GM04504 (cell line): ENCODE measurements at regions not wholly inside any gene's neighbourhood (a gene's known extent, or its start where the extent isn't known, plus 50 kb on each side); places are given as distances from the start of the nearest gene placed in this dataset.

Source experiments
- DNase-seq: peaks from one replicate; pipeline ENCODE4 v3.0.0-alpha.2; 2012; ENCODE audit warnings: low read depth

GRCh38 chr18:55880617-55881016 lies 292.6 kb upstream of the TCF4 start:
- DNase-seq: no peak

- no peak for DNase-seq
Observed at GRCh38 chr18:55879331-55879730, 291.3 kb upstream of the TCF4 start.

DNA sequence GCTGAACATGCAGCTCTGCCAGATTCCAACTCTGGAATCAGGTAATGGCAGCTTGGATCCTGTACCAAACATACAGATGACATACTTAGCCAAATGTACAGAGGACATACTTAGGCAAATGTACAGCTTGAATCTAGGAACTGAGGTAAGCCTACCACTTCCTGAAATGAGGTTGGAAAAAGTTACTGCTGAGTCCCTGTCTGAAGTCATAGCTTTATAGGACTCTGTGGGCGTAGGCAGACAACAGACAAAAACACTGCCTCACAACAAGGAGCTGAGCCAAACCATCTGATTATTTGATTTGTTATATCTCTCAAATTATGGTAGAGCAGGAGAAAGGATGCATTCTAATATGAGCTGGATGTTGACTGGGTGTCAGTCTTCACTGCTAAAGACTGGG lies 290.2 kb upstream of the TCF4 start:
- DNase-seq: no peak

- DNase-seq: no peak
Observed at GRCh38 chr18:55877321-55877720, 289.3 kb upstream of the TCF4 start.

- no peak for DNase-seq
Observed at GRCh38 chr18:55876254-55876653, 288.3 kb upstream of the TCF4 start.

DNA sequence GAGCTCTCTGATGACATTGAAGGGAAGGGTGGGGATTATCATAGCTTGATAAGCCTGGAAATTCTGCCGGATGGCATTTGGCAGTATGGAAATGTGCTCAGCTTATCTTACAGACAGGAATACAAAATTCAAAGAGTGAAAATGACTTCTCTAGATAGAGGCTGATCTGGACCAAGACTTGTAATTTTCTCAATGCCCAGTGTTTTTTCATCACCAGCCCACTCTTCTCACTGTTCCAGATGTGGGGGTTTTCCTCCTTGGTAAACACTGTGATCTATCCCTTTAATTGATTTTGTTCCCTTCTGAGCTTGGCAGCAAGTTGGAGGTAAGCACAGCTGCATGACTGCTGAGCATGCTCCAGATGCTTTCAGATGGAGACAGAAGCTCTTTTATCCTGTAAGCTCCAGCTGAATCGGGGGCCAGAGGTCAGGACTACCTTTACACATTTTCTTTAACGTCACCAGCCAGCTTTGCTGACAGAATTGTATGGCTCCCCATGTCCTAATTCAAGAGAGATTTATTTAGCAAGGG lies 287.4 kb upstream of the TCF4 start:
- no peak for DNase-seq

DNA sequence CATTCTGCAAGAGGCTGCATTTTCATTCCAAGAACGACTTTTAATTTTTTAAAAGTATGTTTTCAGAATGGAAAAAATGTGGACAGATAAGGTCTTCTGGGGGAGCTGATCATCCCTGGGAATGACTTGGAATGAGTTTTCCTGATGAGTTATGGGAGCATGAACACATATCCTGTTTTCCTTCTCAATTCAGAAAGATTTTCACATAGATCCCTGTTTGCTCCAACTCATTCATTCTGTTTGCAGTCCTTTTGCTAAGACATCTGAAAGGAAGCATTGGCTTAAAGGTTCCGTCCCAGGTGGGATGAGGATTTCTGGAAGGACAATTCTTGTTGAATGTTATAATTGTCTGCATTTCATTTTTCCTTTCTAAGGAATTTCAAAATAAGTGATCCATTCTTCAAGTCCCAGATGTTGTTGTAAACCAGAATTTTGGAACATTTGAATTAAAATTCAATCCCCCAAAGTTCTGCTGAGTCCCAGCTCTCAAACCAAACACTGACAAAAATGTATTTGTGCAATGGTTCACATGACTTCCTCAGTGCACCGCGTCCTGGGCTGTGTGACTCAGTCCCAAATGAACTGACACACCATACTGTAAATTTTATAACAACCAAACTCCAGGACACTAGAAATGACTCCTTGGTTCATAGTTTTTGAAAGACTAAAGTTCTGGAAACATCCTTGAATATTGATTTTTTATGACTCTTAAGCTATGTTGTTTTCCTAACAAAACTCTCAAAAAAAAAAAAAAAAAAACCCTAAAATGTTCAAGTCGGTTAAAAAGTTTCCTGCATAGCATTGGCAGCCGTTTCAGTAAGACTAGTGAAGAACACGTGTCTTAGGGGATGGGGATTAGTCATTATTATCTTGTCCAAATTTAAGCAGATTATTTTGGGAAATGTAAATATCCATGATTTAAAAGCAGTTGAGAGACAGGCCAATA lies 281.8 kb upstream of the TCF4 start:
- DNase-seq: peak; percentile 54

GRCh38 chr18:55868909-55869308 lies 280.9 kb upstream of the TCF4 start:
- DNase-seq: no peak

DNA sequence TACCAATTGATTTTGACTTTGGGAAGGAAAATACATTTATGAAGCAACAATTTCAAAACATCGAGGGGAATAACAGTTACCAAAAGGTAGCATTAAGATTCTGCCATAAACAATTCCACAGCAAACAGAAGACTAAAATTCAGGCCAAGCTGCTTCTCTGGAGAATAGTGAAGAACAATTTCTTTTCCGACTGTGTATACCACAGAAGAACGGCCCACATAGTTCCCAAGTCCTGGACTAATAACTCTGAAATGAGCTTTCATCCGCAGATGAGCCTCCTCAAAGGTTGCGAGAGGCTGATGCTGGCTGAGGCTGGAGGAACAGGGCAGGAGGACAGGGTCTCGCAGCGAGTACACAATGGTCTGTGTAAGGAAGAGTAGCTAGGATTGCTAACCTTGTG lies 278.9 kb upstream of the TCF4 start:
- no peak for DNase-seq

GRCh38 chr18:55866006-55866405 lies 278.0 kb upstream of the TCF4 start:
- DNase-seq: no peak

- no peak for DNase-seq
Observed at GRCh38 chr18:55864281-55864680, 276.3 kb upstream of the TCF4 start.

- peak; percentile 90 for DNase-seq
Observed at GRCh38 chr18:55863876-55864275, 275.9 kb upstream of the TCF4 start.

GRCh38 chr18:55863391-55863706 lies 275.4 kb upstream of the TCF4 start:
- no peak for DNase-seq

GRCh38 chr18:55862693-55863390 lies 274.9 kb upstream of the TCF4 start:
- no peak for DNase-seq

DNA sequence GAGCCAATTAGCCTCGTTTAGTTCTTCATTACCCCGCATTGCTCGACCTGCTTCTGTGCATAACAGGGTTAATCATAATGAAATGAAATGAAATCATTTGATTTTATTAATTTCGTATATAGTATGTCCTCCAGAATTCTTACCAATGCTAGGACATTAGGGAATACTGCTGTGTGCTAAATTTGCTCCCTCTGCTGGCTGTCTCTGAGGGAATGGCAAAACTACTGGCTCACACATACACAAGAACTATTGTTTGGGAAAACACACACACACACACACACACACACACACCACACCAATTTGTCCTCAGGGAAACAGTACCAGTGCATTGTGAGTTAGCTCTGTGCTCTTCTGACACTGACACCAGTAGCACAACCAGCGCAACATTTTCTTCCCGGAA lies 273.3 kb upstream of the TCF4 start:
- DNase-seq: no peak

GRCh38 chr18:55858661-55859515 lies 270.9 kb upstream of the TCF4 start:
- no peak for DNase-seq

GRCh38 chr18:55857956-55858355 lies 270.0 kb upstream of the TCF4 start:
- DNase-seq: no peak

DNA sequence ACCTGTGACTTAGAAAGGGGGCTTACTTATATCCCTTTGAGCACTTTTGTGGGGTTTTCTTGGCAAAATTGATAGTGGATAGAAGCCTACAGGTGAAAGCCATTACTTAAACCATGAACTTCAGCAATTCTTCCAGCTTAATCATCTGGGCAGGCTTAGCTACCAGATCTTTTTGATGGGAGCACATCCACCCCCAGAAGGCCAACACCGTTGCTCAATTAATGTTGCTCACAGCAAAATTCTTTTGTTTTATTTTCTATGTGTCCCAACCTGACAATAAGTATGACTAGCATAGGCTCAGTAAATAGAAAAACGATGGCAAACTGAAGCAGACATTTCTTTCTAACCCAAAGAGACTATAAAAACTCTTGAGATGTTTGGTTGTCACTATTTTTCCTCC lies 269.4 kb upstream of the TCF4 start:
- DNase-seq: no peak

DNA sequence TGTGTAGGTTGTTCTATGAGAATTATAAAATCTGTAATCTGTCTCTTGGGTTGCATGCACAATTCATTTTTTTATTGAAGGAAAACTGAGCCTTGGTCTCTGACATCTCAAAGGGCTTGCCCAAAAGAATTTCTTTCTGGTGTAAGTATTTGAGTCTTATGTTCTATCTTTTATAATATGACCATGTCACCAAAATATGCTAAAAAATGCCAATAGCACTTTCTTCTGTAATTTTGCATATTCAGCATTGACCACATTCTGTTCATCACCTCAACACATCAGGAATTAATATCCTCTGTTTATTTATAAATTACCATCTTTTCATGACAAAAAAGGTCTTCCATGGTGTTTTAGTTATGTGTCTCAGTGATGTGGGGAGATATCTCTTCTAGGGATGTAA lies 268.7 kb upstream of the TCF4 start:
- DNase-seq: no peak

DNA sequence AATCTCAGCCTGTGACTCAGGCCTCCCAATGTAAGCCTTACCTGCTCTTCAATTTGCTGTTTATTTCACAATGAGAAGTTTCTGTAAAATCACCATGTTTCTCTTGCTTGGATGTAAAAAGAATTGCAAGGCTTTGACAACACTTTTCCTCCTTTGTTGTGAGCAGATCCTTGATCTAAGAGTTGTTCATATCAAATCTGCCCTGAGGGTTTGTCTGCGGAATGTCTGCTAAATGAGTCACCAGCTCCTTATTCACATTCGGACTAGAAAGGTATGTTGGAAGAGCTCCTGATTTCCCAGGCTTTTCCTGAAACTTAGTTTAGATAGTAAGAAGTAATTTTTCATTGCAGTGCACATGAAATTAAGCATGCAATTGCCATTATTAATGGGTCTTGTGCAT lies 268.2 kb upstream of the TCF4 start:
- DNase-seq: peak; percentile 68

DNA sequence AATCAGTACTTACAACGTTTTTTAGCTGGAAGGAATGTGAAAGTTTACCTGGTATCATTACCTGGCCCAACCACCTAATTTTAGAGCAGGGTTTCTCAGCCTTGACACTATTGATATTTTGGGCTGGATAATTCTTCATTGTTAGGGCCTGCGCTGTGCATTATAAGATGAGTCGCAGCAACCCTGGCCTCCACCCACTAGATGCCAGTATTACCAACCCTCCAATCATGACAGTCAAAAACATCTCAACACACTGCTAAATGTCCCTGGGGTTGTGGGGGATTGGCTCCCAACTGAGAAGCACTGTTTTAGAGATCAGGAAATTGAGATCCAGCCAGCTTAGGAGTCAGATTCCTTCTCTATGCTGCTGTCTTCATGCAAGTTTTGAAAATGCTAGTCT lies 265.3 kb upstream of the TCF4 start:
- DNase-seq: no peak

DNA sequence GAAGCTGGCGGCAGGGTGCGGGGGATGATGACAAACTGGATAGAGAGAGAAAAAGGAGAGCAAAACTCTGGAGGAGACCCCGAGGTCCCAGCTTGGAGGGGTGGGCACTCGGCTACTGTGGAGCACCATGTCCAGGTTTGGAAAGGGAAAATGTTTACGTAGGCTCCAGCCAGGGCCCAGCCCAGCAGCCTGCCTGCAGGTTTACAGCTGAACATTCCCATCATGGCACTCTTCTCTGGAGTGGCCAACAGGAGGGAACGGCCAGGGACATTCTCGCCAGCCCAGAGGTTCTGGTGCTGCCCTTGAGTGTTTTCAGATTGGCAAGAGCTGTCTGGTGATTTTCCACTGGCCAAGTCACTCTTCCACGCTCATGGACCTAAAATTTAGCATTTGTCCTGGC lies 262.9 kb upstream of the TCF4 start:
- no peak for DNase-seq
